SU-DHL-6 (cell line): ENCODE measurements at regions not wholly inside any gene's neighbourhood (a gene's known extent, or its start where the extent isn't known, plus 50 kb on each side); places are given as distances from the start of the nearest gene placed in this dataset.

Source experiments
- H2AFZ ChIP-seq: fragments of 200-600 bp; sonication (generic); 2 replicates; pipeline ENCODE4 v1.6.1; 2014; ENCODE audit warnings: low read depth, mild to moderate bottlenecking, moderate library complexity, mixed read lengths, antibody characterized with exemption, low read length; ENCODE audit not compliant: severe bottlenecking
- H3F3A ChIP-seq: fragments of 200-600 bp; shearing (Covaris generic); 2 replicates; pipeline ENCODE4 v1.6.0; 2016; ENCODE audit warnings: antibody characterized with exemption, mild to moderate bottlenecking; ENCODE audit not compliant: insufficient read depth
- H3K27ac ChIP-seq: fragments of 200-600 bp; sonication (generic); 2 replicates; pipeline ENCODE4 v1.5.1; 2016; ENCODE audit warnings: low read depth, mild to moderate bottlenecking, low read length, moderate library complexity, mixed read lengths
- H3K27me3 ChIP-seq: fragments of 200-600 bp; sonication (generic), shearing (Covaris generic); 2 replicates; pipeline ENCODE4 v1.6.0; 2014; ENCODE audit warnings: mild to moderate bottlenecking, low read length
- H3K36me3 ChIP-seq: fragments of 200-600 bp; sonication (generic); 2 replicates; pipeline ENCODE4 v1.6.1; 2014; ENCODE audit warnings: mild to moderate bottlenecking, low read length, mixed read lengths
- H3K4me2 ChIP-seq: fragments of 300-600, 200-600 bp; shearing (Covaris generic), sonication (generic); 2 replicates; pipeline ENCODE4 v1.6.0; 2014; ENCODE audit warnings: low read length, low read depth, mild to moderate bottlenecking; ENCODE audit not compliant: poor library complexity, severe bottlenecking
- H3K4me3 ChIP-seq: fragments of 200-600 bp; sonication (generic); 2 replicates; pipeline ENCODE4 v1.5.1; 2014; ENCODE audit warnings: antibody characterized with exemption, low read length, mild to moderate bottlenecking, mixed read lengths; ENCODE audit not compliant: insufficient read depth, poor library complexity, severe bottlenecking
- H3K79me2 ChIP-seq: fragments of 200-600 bp; sonication (generic); 2 replicates; pipeline ENCODE4 v1.6.1; 2014; ENCODE audit warnings: mild to moderate bottlenecking, low read length, moderate library complexity; ENCODE audit not compliant: insufficient read depth
- H3K9ac ChIP-seq: fragments of 200-600 bp; sonication (generic); 2 replicates; pipeline ENCODE4 v1.7.0; 2014; ENCODE audit warnings: mild to moderate bottlenecking, low read length
- H3K9me2 ChIP-seq: fragments of 200-600 bp; sonication (generic); replicated peaks from 2 replicates; pipeline ENCODE4 v1.6.1; 2014; ENCODE audit warnings: low read length; ENCODE audit not compliant: insufficient read depth
- H3K9me3 ChIP-seq: fragments of 200-600 bp; sonication (generic); 2 replicates; pipeline ENCODE4 v1.6.1; 2014; ENCODE audit warnings: low read length, mixed read lengths; ENCODE audit not compliant: insufficient read depth
- H4K20me1 ChIP-seq: fragments of 200-600 bp; sonication (generic); 2 replicates; pipeline ENCODE4 v1.6.1; 2014; ENCODE audit warnings: low read depth, mild to moderate bottlenecking, antibody characterized with exemption, low read length, moderate library complexity, mixed read lengths
- CTCF ChIP-seq: fragments of 200-600 bp; sonication (generic); IDR thresholded peaks from one replicate; pipeline ENCODE4 v1.5.1; 2017; ENCODE audit warnings: antibody characterized with exemption, mild to moderate bottlenecking, low read length, moderate library complexity; ENCODE audit not compliant: insufficient read depth, poor library complexity, severe bottlenecking
- EZH2phosphoT487 ChIP-seq: fragments of 200-600 bp; sonication (generic), shearing (Covaris generic); conservative IDR thresholded peaks from 2 replicates; pipeline ENCODE4 v1.6.1; 2018; ENCODE audit warnings: mild to moderate bottlenecking, antibody characterized with exemption, low read length, moderate library complexity, mixed read lengths

GRCh38 chr3:127373441-127374085 is 85.7 kb upstream of the PRR20G start:
- Histone ChIP-seq H3K4me2 (no peak overlapping the region), H3K9me3 (no peaks in the 10 kb centered on the region), H3K79me2 (no peaks in the 10 kb centered on the region), H3K9me2 (no peaks in the 10 kb centered on the region), H3K27me3 (no peaks in the 10 kb centered on the region), H4K20me1 (no peaks in the 10 kb centered on the region), H2AFZ (no peak overlapping the region), H3K27ac (no peak overlapping the region), H3F3A (no peaks in the 10 kb centered on the region), H3K36me3 (no peaks in the 10 kb centered on the region), H3K9ac (no peak overlapping the region), H3K4me3 (no peak overlapping the region)
- TF ChIP-seq EZH2phosphoT487 (no peak), CTCF (no peak)

- Histone ChIP-seq H3K27ac (no peak overlapping the region), H3K4me2 (no peak overlapping the region), H3K36me3 (no peaks in the 10 kb centered on the region), H3K9me2 (no peaks in the 10 kb centered on the region), H4K20me1 (no peaks in the 10 kb centered on the region), H3K9me3 (no peaks in the 10 kb centered on the region), H2AFZ (no peak overlapping the region), H3K27me3 (no peaks in the 10 kb centered on the region), H3K4me3 (no peak overlapping the region), H3K9ac (no peak overlapping the region), H3F3A (no peaks in the 10 kb centered on the region), H3K79me2 (no peaks in the 10 kb centered on the region)
- TF ChIP-seq CTCF: no peak
- no peak for TF ChIP-seq EZH2phosphoT487
These were observed 84.0 kb upstream of the PRR20G start for GRCh38 chr3:127371846-127372245.

- Histone ChIP-seq H3K27me3 (no peaks in the 10 kb centered on the region), H3K4me3 (no peak overlapping the region), H3F3A (no peaks in the 10 kb centered on the region), H4K20me1 (no peaks in the 10 kb centered on the region), H3K4me2 (no peak overlapping the region), H3K27ac (no peak overlapping the region), H3K36me3 (no peaks in the 10 kb centered on the region), H3K9ac (no peak overlapping the region), H3K9me2 (no peaks in the 10 kb centered on the region), H3K79me2 (no peaks in the 10 kb centered on the region), H2AFZ (no peak overlapping the region), H3K9me3 (no peaks in the 10 kb centered on the region)
- TF ChIP-seq EZH2phosphoT487 (no peak), CTCF (no peak)
These were observed 83.5 kb upstream of the PRR20G start for GRCh38 chr3:127371334-127371733.
